GM23338 (cell line): ENCODE measurements at regions not wholly inside any gene's neighbourhood (a gene's known extent, or its start where the extent isn't known, plus 50 kb on each side); places are given as distances from the start of the nearest gene placed in this dataset.

Experiments
- CREB1 ChIP-seq: fragments of 250-450 bp; sonication (Bioruptor Pico); IDR thresholded peaks from 2 replicates; pipeline ENCODE4 v1.5.0; 2020; ENCODE audit warnings: low read depth, mild to moderate bottlenecking, moderate library complexity
- CTCF ChIP-seq, 2 experiments: fragments of 200-600 bp in 1 of 2; sonication (generic) in 1 of 2; conservative IDR thresholded peaks; 2 replicates each; pipeline versions ENCODE4 v1.5.1 to v1.6.1; 2016 to 2017; ENCODE audit warnings: antibody characterized with exemption in 2 of 2, low read depth in 2 of 2, mild to moderate bottlenecking in 2 of 2, moderate library complexity in 1 of 2
- EZH2 ChIP-seq: fragments of 200-600 bp; sonication (generic); IDR thresholded peaks from one replicate; pipeline ENCODE4 v1.8.0; 2017; ENCODE audit warnings: antibody characterized with exemption, mild to moderate bottlenecking, low read depth; ENCODE audit not compliant: unreplicated experiment
- POLR2AphosphoS5 ChIP-seq: IDR thresholded peaks from 2 replicates; pipeline ENCODE4 v1.6.1; 2016; ENCODE audit warnings: antibody characterized with exemption, low read depth
- REST ChIP-seq: IDR thresholded peaks from one replicate; pipeline ENCODE4 v1.6.1; 2018; ENCODE audit warnings: antibody characterized with exemption; ENCODE audit not compliant: unreplicated experiment
- ZNF114 ChIP-seq: fragments of 250-450 bp; sonication (Bioruptor Pico); IDR thresholded peaks from 2 replicates; pipeline ENCODE4 v1.5.0; 2020; ENCODE audit warnings: mild to moderate bottlenecking, moderate library complexity
- ZNF331 ChIP-seq: fragments of 250-450 bp; sonication (Bioruptor Pico); IDR thresholded peaks from 2 replicates; pipeline ENCODE4 v1.5.0; 2020; ENCODE audit warnings: low read depth, mild to moderate bottlenecking, moderate library complexity
- ZNF462 ChIP-seq: fragments of 250-450 bp; sonication (Bioruptor Pico); IDR thresholded peaks from 2 replicates; pipeline ENCODE4 v1.5.0; 2020; ENCODE audit warnings: mild to moderate bottlenecking, moderate library complexity

GRCh38 chrX:18003876-18004275 lies 142.8 kb upstream of the RAI2 start:
- TF ChIP-seq CTCF (conservative IDR thresholded peaks at IDR 0.05; ENCODE audit: low read depth in 2 of 2) = no peak
- no peak for TF ChIP-seq REST
- TF ChIP-seq POLR2AphosphoS5 = no peak
- TF ChIP-seq CREB1 (CRISPR knock-in tag) = no peak
- no peak for TF ChIP-seq EZH2
- TF ChIP-seq ZNF114 = no peak
- no peak for TF ChIP-seq ZNF331 (CRISPR knock-in tag)
- no peak for TF ChIP-seq ZNF462 (CRISPR knock-in tag)
